DND-41 (cell line): ENCODE measurements at regions not wholly inside any gene's neighbourhood (a gene's known extent, or its start where the extent isn't known, plus 50 kb on each side); places are given as distances from the start of the nearest gene placed in this dataset.

ENCODE experiments used
- ATAC-seq: fragments of 200-7000 bp; cut with Tn5 transposase; 3 replicates; pipeline ENCODE4 v1.9.1; 2021; ENCODE audit warnings: low read depth; ENCODE audit not compliant: insufficient read depth
- DNase-seq: peaks from one replicate; pipeline ENCODE4 v3.0.0-alpha.2; 2020
- H2AFZ ChIP-seq: 2 replicates; pipeline ENCODE4 v1.6.0; 2012; ENCODE audit warnings: low read depth, low read length
- H3K27ac ChIP-seq: 2 replicates; pipeline ENCODE4 v1.5.1; 2012; ENCODE audit warnings: low read length, inconsistent platforms
- H3K27me3 ChIP-seq: fragments of 200-600 bp; sonication (generic); 2 replicates; pipeline ENCODE4 v1.6.0; 2012; ENCODE audit warnings: low read length, mild to moderate bottlenecking, inconsistent platforms; ENCODE audit not compliant: insufficient read depth, poor library complexity
- H3K36me3 ChIP-seq: 2 replicates; pipeline ENCODE4 v1.5.1; 2012; ENCODE audit warnings: low read length, inconsistent platforms; ENCODE audit not compliant: insufficient read depth
- H3K4me1 ChIP-seq: 2 replicates; pipeline ENCODE4 v1.5.1; 2012; ENCODE audit warnings: mild to moderate bottlenecking, low read length; ENCODE audit not compliant: insufficient read depth
- H3K4me2 ChIP-seq: 2 replicates; pipeline ENCODE4 v1.6.0; 2012; ENCODE audit warnings: mild to moderate bottlenecking, moderate library complexity, low read length, inconsistent platforms; ENCODE audit not compliant: insufficient read depth
- H3K4me3 ChIP-seq, 2 experiments: fragments of 200-600 bp in 1 of 2; shearing (Covaris generic) in 1 of 2; 2 replicates each; pipeline ENCODE4 v1.5.1; 2012 to 2016; ENCODE audit warnings: inconsistent platforms in 2 of 2, low read length in 2 of 2, mild to moderate bottlenecking in 2 of 2, low read depth in 1 of 2, moderate library complexity in 1 of 2
- H3K79me2 ChIP-seq: 2 replicates; pipeline ENCODE4 v1.6.0; 2012; ENCODE audit warnings: low read length, inconsistent platforms; ENCODE audit not compliant: insufficient read depth
- H3K9ac ChIP-seq: 2 replicates; pipeline ENCODE4 v1.6.0; 2012; ENCODE audit warnings: low read depth, mild to moderate bottlenecking, inconsistent platforms, low read length, moderate library complexity
- H3K9me3 ChIP-seq: 2 replicates; pipeline ENCODE4 v1.5.1; 2012; ENCODE audit warnings: low read length, moderate library complexity, mild to moderate bottlenecking, inconsistent platforms; ENCODE audit not compliant: insufficient read depth, severe bottlenecking
- H4K20me1 ChIP-seq: 2 replicates; pipeline ENCODE4 v1.6.0; 2012; ENCODE audit warnings: low read length; ENCODE audit not compliant: insufficient read depth
- EZH2 ChIP-seq: IDR thresholded peaks from 3 replicates; pipeline ENCODE4 v1.6.1; 2012; ENCODE audit warnings: borderline replicate concordance, low read depth, mild to moderate bottlenecking, moderate library complexity, low read length, inconsistent platforms; ENCODE audit not compliant: severe bottlenecking
- TF ChIP-seq, protein P1 (sequence below): IDR thresholded peaks from 2 replicates; pipeline ENCODE4 v1.5.1; 2012; ENCODE audit warnings: borderline replicate concordance, low read length, moderate library complexity, mild to moderate bottlenecking; ENCODE audit not compliant: poor library complexity, severe bottlenecking; ENCODE audit errors: extremely low read depth

DNA sequence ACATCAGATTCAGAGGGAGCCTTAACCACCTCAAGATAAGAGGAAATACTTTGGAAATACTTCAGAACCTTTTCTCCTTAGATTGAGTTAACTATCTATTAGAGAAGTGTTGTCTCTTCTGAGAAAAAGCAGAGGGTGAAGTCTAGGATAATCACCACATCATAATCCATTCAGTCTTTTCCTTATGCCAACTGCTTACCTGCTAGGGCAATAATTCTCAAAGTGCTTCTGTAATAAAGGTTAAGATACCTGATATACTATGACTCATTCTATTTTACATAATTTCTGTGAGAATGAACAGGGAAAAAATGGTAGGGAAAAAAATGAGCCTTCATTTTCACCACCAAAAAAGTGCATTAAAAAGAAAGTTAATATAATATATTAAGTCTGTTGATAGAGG, 70.1 kb upstream of the LOC128125822 start:
- H3K9me3 ChIP-seq: no peaks in the 10 kb centered on the region
- no peaks in the 10 kb centered on the region for H3K27me3 ChIP-seq
- TF ChIP-seq, protein P1, sequence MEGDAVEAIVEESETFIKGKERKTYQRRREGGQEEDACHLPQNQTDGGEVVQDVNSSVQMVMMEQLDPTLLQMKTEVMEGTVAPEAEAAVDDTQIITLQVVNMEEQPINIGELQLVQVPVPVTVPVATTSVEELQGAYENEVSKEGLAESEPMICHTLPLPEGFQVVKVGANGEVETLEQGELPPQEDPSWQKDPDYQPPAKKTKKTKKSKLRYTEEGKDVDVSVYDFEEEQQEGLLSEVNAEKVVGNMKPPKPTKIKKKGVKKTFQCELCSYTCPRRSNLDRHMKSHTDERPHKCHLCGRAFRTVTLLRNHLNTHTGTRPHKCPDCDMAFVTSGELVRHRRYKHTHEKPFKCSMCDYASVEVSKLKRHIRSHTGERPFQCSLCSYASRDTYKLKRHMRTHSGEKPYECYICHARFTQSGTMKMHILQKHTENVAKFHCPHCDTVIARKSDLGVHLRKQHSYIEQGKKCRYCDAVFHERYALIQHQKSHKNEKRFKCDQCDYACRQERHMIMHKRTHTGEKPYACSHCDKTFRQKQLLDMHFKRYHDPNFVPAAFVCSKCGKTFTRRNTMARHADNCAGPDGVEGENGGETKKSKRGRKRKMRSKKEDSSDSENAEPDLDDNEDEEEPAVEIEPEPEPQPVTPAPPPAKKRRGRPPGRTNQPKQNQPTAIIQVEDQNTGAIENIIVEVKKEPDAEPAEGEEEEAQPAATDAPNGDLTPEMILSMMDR: no peak
- TF ChIP-seq EZH2: no peak
- H3K4me2 ChIP-seq: no peak overlapping the region
- H3K79me2 ChIP-seq: no peaks in the 10 kb centered on the region
- no peaks in the 10 kb centered on the region for H3K4me1 ChIP-seq
- no peak overlapping the region for H3K4me3 ChIP-seq
- H3K9ac ChIP-seq: no peak overlapping the region
- H3K27ac ChIP-seq: no peak overlapping the region
- H3K36me3 ChIP-seq: no peaks in the 10 kb centered on the region
- H4K20me1 ChIP-seq: no peaks in the 10 kb centered on the region
- ATAC-seq: no peak
- DNase-seq: no peak
- no peak overlapping the region for H2AFZ ChIP-seq

DNA sequence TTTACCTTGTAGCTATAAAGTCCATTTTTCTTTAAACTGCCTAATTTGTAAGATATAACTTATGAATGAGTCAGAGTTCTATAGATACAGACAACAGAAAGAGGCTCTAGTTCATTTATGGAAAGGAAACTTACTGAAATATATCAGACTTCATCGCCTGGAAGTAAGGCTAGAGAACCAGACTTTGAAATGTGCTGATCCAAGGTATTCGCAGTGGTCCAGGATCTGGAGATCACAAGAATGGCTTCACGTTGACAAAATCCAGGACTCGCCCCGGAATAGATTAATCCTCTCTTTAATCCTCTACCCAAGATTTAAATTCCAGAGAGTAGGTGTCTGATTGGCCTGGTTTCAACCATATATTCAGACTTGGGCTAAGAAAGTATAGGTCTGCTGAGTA, 69.1 kb upstream of the LOC128125822 start:
- no peak for ATAC-seq
- H3K9me3 ChIP-seq: no peaks in the 10 kb centered on the region
- H3K4me3 ChIP-seq: no peak overlapping the region
- no peak for DNase-seq
- no peak overlapping the region for H3K9ac ChIP-seq
- no peak overlapping the region for H2AFZ ChIP-seq
- H3K36me3 ChIP-seq: no peaks in the 10 kb centered on the region
- TF ChIP-seq, protein P1: no peak
- TF ChIP-seq EZH2: no peak
- H3K79me2 ChIP-seq: no peaks in the 10 kb centered on the region
- H4K20me1 ChIP-seq: no peaks in the 10 kb centered on the region
- no peak overlapping the region for H3K4me2 ChIP-seq
- no peaks in the 10 kb centered on the region for H3K27me3 ChIP-seq
- no peak overlapping the region for H3K27ac ChIP-seq
- H3K4me1 ChIP-seq: no peaks in the 10 kb centered on the region

DNA sequence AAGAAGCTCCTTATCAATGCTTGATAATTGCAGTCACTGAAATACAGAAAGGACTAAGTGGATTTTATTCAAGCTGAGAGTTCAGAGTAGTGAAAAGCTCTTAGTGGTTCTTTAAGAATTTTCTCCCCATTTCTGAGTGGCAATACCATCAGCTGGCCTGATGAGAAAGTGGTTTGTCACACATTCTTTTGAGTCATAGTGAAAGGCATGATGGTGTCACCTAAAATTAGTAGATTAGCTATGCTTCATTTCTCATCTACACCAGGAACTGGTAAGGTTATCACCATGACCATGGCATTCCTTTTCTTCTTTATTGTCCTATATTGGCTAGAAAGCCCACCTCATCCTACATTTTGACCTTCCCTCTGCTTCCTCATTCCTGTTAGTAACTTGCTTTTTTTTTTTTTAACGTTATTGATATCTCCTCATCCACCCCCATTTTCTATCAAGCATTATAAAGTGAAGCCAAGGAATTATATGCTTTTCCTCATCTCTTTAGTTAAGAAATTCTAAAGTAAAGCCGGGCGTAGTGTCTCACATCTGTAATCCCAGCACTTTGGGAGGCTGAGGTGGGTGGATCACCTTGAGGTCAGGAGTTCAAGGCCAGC, 67.4 kb upstream of the LOC128125822 start:
- H3K4me1 ChIP-seq: no peaks in the 10 kb centered on the region
- H3K4me2 ChIP-seq: no peak overlapping the region
- no peak overlapping the region for H3K9ac ChIP-seq
- H3K4me3 ChIP-seq: no peak overlapping the region
- no peaks in the 10 kb centered on the region for H4K20me1 ChIP-seq
- DNase-seq (no peak), ATAC-seq (no peak)
- H3K27me3 ChIP-seq: no peaks in the 10 kb centered on the region
- no peaks in the 10 kb centered on the region for H3K9me3 ChIP-seq
- H3K36me3 ChIP-seq: no peaks in the 10 kb centered on the region
- TF ChIP-seq, protein P1: no peak
- TF ChIP-seq EZH2: no peak
- H3K79me2 ChIP-seq: no peaks in the 10 kb centered on the region
- no peak overlapping the region for H3K27ac ChIP-seq
- H2AFZ ChIP-seq: no peak overlapping the region
